ENCODE measurements at regions not wholly inside any gene's neighbourhood (a gene's known extent, or its start where the extent isn't known, plus 50 kb on each side); places are given as distances from the start of the nearest gene placed in this dataset.

DNA sequence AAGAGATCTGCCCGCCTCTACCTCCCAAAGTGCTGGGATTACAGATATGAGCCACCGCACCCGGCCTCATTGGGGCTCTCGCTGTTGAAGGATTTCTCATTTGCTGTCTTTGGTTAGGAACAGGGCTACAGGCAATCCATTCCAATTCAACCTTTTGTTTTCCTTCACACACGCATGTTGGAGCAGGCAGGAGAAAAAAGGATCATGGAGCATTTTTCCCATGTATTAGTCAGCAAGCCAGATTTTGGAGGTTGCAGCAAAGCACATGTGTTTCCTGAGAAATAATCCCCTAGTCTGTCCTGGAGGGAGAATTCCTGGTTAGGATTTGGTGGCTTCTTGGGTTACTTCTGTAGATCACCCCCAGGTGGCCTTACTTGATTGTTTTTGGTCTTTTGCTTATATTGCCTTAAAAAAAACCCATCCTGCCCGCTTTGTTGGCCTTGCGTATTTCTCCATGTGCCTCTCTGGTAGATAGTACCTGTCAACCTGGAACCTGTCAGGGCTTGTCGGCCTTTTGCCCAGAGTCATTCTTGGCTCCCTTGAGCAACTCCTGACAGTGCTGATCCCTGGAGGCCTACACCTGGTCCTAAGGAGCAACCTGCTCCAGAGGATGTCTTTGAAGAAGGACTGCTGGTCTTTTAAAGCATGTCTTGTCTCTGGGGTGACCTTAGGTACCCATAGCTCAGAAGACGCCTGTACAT, 82.4 kb upstream of the CLCN4 start:
- no peak overlapping the region for H3K4me3 ChIP-seq (ENCODE audit: low read depth, low read length)
- in situ Hi-C loops (cut with HindIII; ENCODE audit: low sequenced_read_pairs): no loop called here
- TF ChIP-seq, protein P1, sequence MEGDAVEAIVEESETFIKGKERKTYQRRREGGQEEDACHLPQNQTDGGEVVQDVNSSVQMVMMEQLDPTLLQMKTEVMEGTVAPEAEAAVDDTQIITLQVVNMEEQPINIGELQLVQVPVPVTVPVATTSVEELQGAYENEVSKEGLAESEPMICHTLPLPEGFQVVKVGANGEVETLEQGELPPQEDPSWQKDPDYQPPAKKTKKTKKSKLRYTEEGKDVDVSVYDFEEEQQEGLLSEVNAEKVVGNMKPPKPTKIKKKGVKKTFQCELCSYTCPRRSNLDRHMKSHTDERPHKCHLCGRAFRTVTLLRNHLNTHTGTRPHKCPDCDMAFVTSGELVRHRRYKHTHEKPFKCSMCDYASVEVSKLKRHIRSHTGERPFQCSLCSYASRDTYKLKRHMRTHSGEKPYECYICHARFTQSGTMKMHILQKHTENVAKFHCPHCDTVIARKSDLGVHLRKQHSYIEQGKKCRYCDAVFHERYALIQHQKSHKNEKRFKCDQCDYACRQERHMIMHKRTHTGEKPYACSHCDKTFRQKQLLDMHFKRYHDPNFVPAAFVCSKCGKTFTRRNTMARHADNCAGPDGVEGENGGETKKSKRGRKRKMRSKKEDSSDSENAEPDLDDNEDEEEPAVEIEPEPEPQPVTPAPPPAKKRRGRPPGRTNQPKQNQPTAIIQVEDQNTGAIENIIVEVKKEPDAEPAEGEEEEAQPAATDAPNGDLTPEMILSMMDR (IDR thresholded peaks at IDR 0.05; ENCODE audit: low read depth, low read length, missing control alignments): no peak
- DNase-seq (ENCODE audit: low read depth): no peak

DNA sequence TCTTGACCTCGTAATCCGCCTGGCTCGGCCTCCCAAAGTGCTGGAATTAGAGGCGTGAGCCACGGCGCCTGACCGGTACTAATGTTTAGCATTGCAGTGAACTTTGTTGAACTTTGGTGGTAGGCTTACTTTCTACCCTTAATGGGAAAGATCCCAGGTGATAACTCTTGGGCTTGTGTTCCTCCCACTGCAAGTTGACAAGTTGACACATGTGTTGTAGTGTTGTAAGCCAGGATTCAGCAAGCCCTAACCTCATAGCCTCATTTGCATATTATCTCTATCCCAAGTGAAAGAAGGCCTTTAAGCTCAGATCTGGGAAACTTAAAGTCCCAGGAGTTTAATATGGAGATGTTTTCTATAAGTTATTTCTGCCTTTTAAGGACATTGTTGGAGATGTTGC, 80.0 kb upstream of the CLCN4 start:
- no peak overlapping the region for H3K4me3 ChIP-seq (ENCODE audit: low read depth, low read length)
- in situ Hi-C loops (cut with HindIII; ENCODE audit: low sequenced_read_pairs): no loop called here
- DNase-seq (ENCODE audit: low read depth): no peak
- TF ChIP-seq, protein P1 (IDR thresholded peaks at IDR 0.05; ENCODE audit: low read depth, low read length, missing control alignments): no peak

DNA sequence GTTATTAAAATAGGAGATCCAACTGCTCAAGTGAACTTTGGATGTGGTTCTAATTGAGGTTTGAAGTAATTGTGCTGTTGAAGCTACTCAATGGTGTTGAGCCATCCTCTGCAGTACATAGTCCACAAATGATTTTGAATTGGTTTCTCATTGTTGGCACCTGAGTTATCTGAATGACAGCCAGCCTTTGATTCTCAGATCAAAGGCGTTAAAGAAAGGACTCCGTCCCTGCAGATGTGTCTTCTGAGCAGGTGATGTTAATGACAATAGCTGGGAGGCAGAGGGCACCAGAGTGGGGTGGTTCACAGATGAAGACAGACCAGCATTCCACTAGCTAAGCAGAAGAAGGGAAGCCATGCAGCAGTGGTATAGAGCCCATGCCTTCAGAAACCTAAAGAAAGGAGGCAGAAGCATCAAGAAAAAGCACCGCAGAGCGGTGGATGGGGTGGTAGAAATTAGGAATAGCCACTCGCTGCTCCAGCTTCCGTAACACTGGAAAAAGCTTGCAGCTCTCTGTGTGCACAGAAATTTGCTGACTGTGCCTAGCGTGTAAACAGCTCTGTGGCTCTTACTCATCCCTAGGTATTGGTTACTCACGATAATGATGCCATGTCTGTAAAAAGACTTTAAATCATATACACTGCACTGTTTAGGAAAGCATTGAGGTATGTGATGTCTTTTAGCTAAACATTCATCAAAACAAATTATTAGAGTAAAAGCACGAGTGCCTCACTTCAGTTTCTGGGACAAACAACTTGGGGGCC, 79.2 kb upstream of the CLCN4 start:
- in situ Hi-C loops (cut with HindIII; ENCODE audit: low sequenced_read_pairs): no loop called here
- no peak for DNase-seq (ENCODE audit: low read depth)
- TF ChIP-seq, protein P1 (IDR thresholded peaks at IDR 0.05; ENCODE audit: low read depth, low read length, missing control alignments): no peak
- no peak overlapping the region for H3K4me3 ChIP-seq (ENCODE audit: low read depth, low read length)

DNA sequence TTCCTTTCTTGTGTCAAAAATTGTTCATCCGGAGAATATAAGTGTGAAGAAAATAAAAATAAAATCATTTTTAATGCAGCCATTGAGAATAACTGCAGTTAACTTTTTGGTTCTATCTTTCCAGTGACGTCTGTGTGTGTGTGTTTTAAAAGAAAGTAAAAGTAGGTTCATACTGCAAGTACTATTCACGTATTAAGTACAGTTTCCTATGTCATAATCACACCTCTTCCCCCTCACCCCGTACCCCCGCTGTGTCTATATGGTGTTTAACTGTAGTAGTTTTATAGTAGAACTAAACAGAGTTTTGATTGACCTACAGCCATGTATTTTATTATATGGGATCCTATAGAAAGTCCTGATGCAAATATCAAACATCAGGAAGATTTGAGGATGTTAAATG, 78.5 kb upstream of the CLCN4 start:
- no peak for DNase-seq (ENCODE audit: low read depth)
- TF ChIP-seq, protein P1 (IDR thresholded peaks at IDR 0.05; ENCODE audit: low read depth, low read length, missing control alignments): no peak
- in situ Hi-C loops (cut with HindIII; ENCODE audit: low sequenced_read_pairs): no loop called here
- H3K4me3 ChIP-seq (ENCODE audit: low read depth, low read length): no peak overlapping the region

DNA sequence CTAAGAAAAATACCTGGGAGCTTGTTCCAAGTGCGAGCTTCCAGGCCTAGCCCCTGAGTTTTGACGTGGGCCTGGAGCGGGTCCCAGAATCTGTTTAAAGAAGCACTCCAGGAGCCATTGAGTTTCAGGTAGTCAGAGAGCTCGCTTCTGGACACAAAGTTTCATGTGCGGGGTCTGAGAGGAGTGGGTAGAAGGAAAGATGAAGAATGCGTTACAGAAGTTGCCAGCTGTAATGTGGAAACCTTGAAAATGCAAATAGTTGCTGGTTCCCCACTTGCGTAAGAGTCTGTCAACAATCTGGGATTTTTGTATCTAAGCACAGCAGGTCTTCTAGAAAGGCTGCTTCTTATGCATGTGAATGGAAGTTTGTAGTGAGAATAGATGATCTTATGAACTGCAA, 77.5 kb upstream of the CLCN4 start:
- no peak overlapping the region for H3K4me3 ChIP-seq (ENCODE audit: low read depth, low read length)
- TF ChIP-seq, protein P1 (IDR thresholded peaks at IDR 0.05; ENCODE audit: low read depth, low read length, missing control alignments): no peak
- no peak for DNase-seq (ENCODE audit: low read depth)
- in situ Hi-C loops (cut with HindIII; ENCODE audit: low sequenced_read_pairs): no loop called here

DNA sequence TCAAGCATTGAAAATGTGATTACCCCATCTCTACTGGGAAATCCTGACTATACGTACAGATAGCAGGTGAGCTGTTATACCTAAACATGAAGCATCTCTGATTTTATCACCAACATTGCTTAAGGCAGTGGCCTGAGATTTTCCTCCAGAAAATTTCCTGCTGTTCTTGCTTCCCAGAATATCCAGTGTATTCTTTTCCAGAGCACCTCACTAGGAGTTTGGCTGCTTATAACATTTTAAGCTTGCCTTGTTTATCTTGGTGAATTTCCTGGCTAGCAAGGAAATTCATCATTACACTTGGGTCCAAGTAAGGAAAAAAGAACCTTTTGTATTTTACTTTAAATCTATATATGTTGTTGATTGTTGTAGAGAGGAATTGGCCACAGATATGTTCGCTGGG, 73.0 kb upstream of the CLCN4 start:
- TF ChIP-seq, protein P1 (IDR thresholded peaks at IDR 0.05; ENCODE audit: low read depth, low read length, missing control alignments): no peak
- no peak overlapping the region for H3K4me3 ChIP-seq (ENCODE audit: low read depth, low read length)
- in situ Hi-C loops (cut with HindIII; ENCODE audit: low sequenced_read_pairs): no loop called here
- no peak for DNase-seq (ENCODE audit: low read depth)

Measured in astrocyte of the cerebellum (primary cell).